ENCODE measurements at regions not wholly inside any gene's neighbourhood (a gene's known extent, or its start where the extent isn't known, plus 50 kb on each side); places are given as distances from the start of the nearest gene placed in this dataset.

- DNase-seq (ENCODE audit: low read depth, low spot score), result no peak
- BruUV-seq (replicated peaks), result no TSS peak
- H3K9me3 ChIP-seq (ENCODE audit: control insufficient read depth in 1 of 2, insufficient read depth in 1 of 2, low read depth in 1 of 2, low read length in 2 of 2), result no peaks in the 10 kb centered on the region
- H3K4me3 ChIP-seq (replicated peaks in 1 of 2; ENCODE audit: low read depth in 1 of 2, low read length in 2 of 2), result no peak overlapping the region
- H3K9ac ChIP-seq (ENCODE audit: low read length), result no peak overlapping the region
- TF ChIP-seq JUND (IDR thresholded peaks at IDR 0.05) (no peak), CEBPB (IDR thresholded peaks at IDR 0.05; ENCODE audit: low read depth) (no peak), POLR2AphosphoS5 (IDR thresholded peaks at IDR 0.05; ENCODE audit: low read depth, low read length) (no peak), MAX (IDR thresholded peaks at IDR 0.05) (no peak), FOSL1 (IDR thresholded peaks at IDR 0.05; ENCODE audit: low read depth) (no peak), REST (IDR thresholded peaks at IDR 0.05; ENCODE audit: low read depth) (no peak), RAD21 (IDR thresholded peaks at IDR 0.05; ENCODE audit: low read depth) (no peak), EGR1 (IDR thresholded peaks at IDR 0.05; ENCODE audit: low read depth) (no peak)
- H3K36me3 ChIP-seq (ENCODE audit: control insufficient read depth in 1 of 2, insufficient read depth in 2 of 2, low read length in 2 of 2), result no peaks in the 10 kb centered on the region
- POLR2A ChIA-PET, result no interaction called here
- no peaks in the 10 kb centered on the region for H4K20me1 ChIP-seq (ENCODE audit: insufficient read depth)
- no peaks in the 10 kb centered on the region for H3K4me1 ChIP-seq (ENCODE audit: control insufficient read depth in 1 of 2, insufficient read depth in 2 of 2, low read length in 2 of 2)
- H3K27ac ChIP-seq (ENCODE audit: low read depth, low read length), result no peak overlapping the region
- no peak overlapping the region for H3K4me2 ChIP-seq (ENCODE audit: low read length)
- RAD21 ChIA-PET (ENCODE audit: low non-redundant PET in 1 of 2, low total read pairs in 2 of 2, uncharacterized antibody in 2 of 2, unreplicated experiment in 2 of 2), result no interaction called here
- no peak for ATAC-seq
- no peaks in the 10 kb centered on the region for H3K79me2 ChIP-seq (ENCODE audit: insufficient read depth, low read length)
- H2AFZ ChIP-seq (ENCODE audit: low read depth, low read length, poor library complexity, severe bottlenecking), result no peak overlapping the region
- CTCF ChIA-PET, result no interaction called here
- H3K9me2 ChIP-seq (ENCODE audit: insufficient read depth), result no peaks in the 10 kb centered on the region
- intact Hi-C loops (cut with micrococcal nuclease), result no loop called here
- 0 out of 2 replicates have a peak, but pooled peaks cover 10% of the 10 kb centered on the region for H3K27me3 ChIP-seq (ENCODE audit: insufficient read depth, low read length)
These were observed 309.5 kb downstream of the CTH start for GRCh38 chr1:70720521-70720920.

All from HCT116 (cell line).